ENCODE measurements at regions not wholly inside any gene's neighbourhood (a gene's known extent, or its start where the extent isn't known, plus 50 kb on each side); places are given as distances from the start of the nearest gene placed in this dataset.
A peak's percentile ranks its signal among the peaks of the same experiment; 100 is the strongest.

- peak in 3 of 4 experiments; percentile 11 to 55 (median 48) for DNase-seq
These were observed 73.3 kb downstream of the TASL start for GRCh38 chrX:30504309-30504708.

GRCh38 chrX:30495468-30495867 is 82.1 kb downstream of the TASL start:
- no peak for DNase-seq

- no peak for DNase-seq
These were observed 84.2 kb downstream of the TASL start for GRCh38 chrX:30493348-30493747.

GRCh38 chrX:30489323-30489722 is 88.2 kb downstream of the TASL start:
- DNase-seq: peak in 2 of 4 experiments; percentile 0 to 7

GRCh38 chrX:30488092-30488491 is 89.5 kb downstream of the TASL start:
- peak in 2 of 4 experiments; percentile 3 to 13 for DNase-seq

GRCh38 chrX:30483996-30484395 is 93.6 kb downstream of the TASL start:
- no peak for DNase-seq

- DNase-seq: no peak
These were observed 109.1 kb downstream of the TASL start for GRCh38 chrX:30468471-30468870.

All from suppressor macrophage (primary cell).